ENCODE measurements at regions not wholly inside any gene's neighbourhood (a gene's known extent, or its start where the extent isn't known, plus 50 kb on each side); places are given as distances from the start of the nearest gene placed in this dataset.
A peak's percentile ranks its signal among the peaks of the same experiment; 100 is the strongest.
"Not testable (repeated sequence)": the region's sequence is repeated elsewhere in the genome, so short reads cannot be mapped to it uniquely, and the experiment has no call there.

GRCh38 chr6:67976486-67976885 is 658.6 kb upstream of the ADGRB3 start:
- DNase-seq = no peak
- in situ Hi-C loops (cut with MboI; ENCODE audit: low pct_unique_long_range_greater_than_20kb, low sequenced_read_pairs) = no loop called here

- in situ Hi-C loops (cut with MboI; ENCODE audit: low pct_unique_long_range_greater_than_20kb, low sequenced_read_pairs) = no loop called here
- DNase-seq = no peak
Observed at GRCh38 chr6:67974931-67975330, 660.2 kb upstream of the ADGRB3 start.

- DNase-seq = no peak
- in situ Hi-C loops (cut with MboI; ENCODE audit: low pct_unique_long_range_greater_than_20kb, low sequenced_read_pairs) = no loop called here
Observed at GRCh38 chr6:67971812-67972211, 663.3 kb upstream of the ADGRB3 start.

- DNase-seq = no peak
- in situ Hi-C loops (cut with MboI; ENCODE audit: low pct_unique_long_range_greater_than_20kb, low sequenced_read_pairs) = no loop called here
Observed at GRCh38 chr6:67966830-67967229, 668.3 kb upstream of the ADGRB3 start.

GRCh38 chr6:67956352-67956751 is 678.7 kb upstream of the ADGRB3 start:
- in situ Hi-C loops (cut with MboI; ENCODE audit: low pct_unique_long_range_greater_than_20kb, low sequenced_read_pairs) = no loop called here
- DNase-seq = no peak

- in situ Hi-C loops (cut with MboI; ENCODE audit: low pct_unique_long_range_greater_than_20kb, low sequenced_read_pairs) = no loop called here
Observed at GRCh38 chr6:67952948-67953347, 682.1 kb upstream of the ADGRB3 start.

GRCh38 chr6:67952121-67952520 is 683.0 kb upstream of the ADGRB3 start:
- in situ Hi-C loops (cut with MboI; ENCODE audit: low pct_unique_long_range_greater_than_20kb, low sequenced_read_pairs) = no loop called here
- no peak for DNase-seq

More at GRCh38 chr6:67952948-67953347, 682.1 kb upstream of the ADGRB3 start:
- DNase-seq = no peak

- DNase-seq; in situ Hi-C loops (cut with MboI; ENCODE audit: low pct_unique_long_range_greater_than_20kb, low sequenced_read_pairs): not testable (repeated sequence)
Observed at GRCh38 chr6:67947762-67948161, 687.3 kb upstream of the ADGRB3 start.

- in situ Hi-C loops (cut with MboI; ENCODE audit: low pct_unique_long_range_greater_than_20kb, low sequenced_read_pairs) = no loop called here
- peak; percentile 18 for DNase-seq
Observed at GRCh38 chr6:67935976-67936477, 699.1 kb upstream of the ADGRB3 start.

- DNase-seq = no peak
- in situ Hi-C loops (cut with MboI; ENCODE audit: low pct_unique_long_range_greater_than_20kb, low sequenced_read_pairs) = no loop called here
Observed at GRCh38 chr6:67933278-67933677, 701.8 kb upstream of the ADGRB3 start.

- in situ Hi-C loops (cut with MboI; ENCODE audit: low pct_unique_long_range_greater_than_20kb, low sequenced_read_pairs); DNase-seq: not testable (repeated sequence)
Observed at GRCh38 chr6:67922588-67922987, 712.5 kb upstream of the ADGRB3 start.

- DNase-seq; in situ Hi-C loops (cut with MboI; ENCODE audit: low pct_unique_long_range_greater_than_20kb, low sequenced_read_pairs): not testable (repeated sequence)
Observed at GRCh38 chr6:67920040-67920439, 715.0 kb upstream of the ADGRB3 start.

GRCh38 chr6:67916399-67916798 is 718.7 kb upstream of the ADGRB3 start:
- in situ Hi-C loops (cut with MboI; ENCODE audit: low pct_unique_long_range_greater_than_20kb, low sequenced_read_pairs) = no loop called here
- DNase-seq = no peak

- no peak for DNase-seq
- in situ Hi-C loops (cut with MboI; ENCODE audit: low pct_unique_long_range_greater_than_20kb, low sequenced_read_pairs) = no loop called here
Observed at GRCh38 chr6:67914419-67914818, 720.7 kb upstream of the ADGRB3 start.

- in situ Hi-C loops (cut with MboI; ENCODE audit: low pct_unique_long_range_greater_than_20kb, low sequenced_read_pairs) = no loop called here
- no peak for DNase-seq
Observed at GRCh38 chr6:67909354-67909753, 725.7 kb upstream of the ADGRB3 start.

- in situ Hi-C loops (cut with MboI; ENCODE audit: low pct_unique_long_range_greater_than_20kb, low sequenced_read_pairs) = no loop called here
- no peak for DNase-seq
Observed at GRCh38 chr6:67908379-67908778, 726.7 kb upstream of the ADGRB3 start.

- DNase-seq; in situ Hi-C loops (cut with MboI; ENCODE audit: low pct_unique_long_range_greater_than_20kb, low sequenced_read_pairs): not testable (repeated sequence)
Observed at GRCh38 chr6:67904735-67905134, 730.3 kb upstream of the ADGRB3 start.

GRCh38 chr6:67898875-67899274 is 736.2 kb upstream of the ADGRB3 start:
- DNase-seq = no peak
- in situ Hi-C loops (cut with MboI; ENCODE audit: low pct_unique_long_range_greater_than_20kb, low sequenced_read_pairs) = no loop called here

GRCh38 chr6:67897998-67898607 is 737.0 kb upstream of the ADGRB3 start:
- in situ Hi-C loops (cut with MboI; ENCODE audit: low pct_unique_long_range_greater_than_20kb, low sequenced_read_pairs) = no loop called here
- peak; percentile 69 for DNase-seq

- in situ Hi-C loops (cut with MboI; ENCODE audit: low pct_unique_long_range_greater_than_20kb, low sequenced_read_pairs) = no loop called here
- peak; percentile 34 for DNase-seq
Observed at GRCh38 chr6:67896476-67896875, 738.6 kb upstream of the ADGRB3 start.

- in situ Hi-C loops (cut with MboI; ENCODE audit: low pct_unique_long_range_greater_than_20kb, low sequenced_read_pairs) = no loop called here
- no peak for DNase-seq
Observed at GRCh38 chr6:67889682-67889995, 745.4 kb upstream of the ADGRB3 start.
